ENCODE measurements at regions not wholly inside any gene's neighbourhood (a gene's known extent, or its start where the extent isn't known, plus 50 kb on each side); places are given as distances from the start of the nearest gene placed in this dataset.

- TF ChIP-seq, protein P1, sequence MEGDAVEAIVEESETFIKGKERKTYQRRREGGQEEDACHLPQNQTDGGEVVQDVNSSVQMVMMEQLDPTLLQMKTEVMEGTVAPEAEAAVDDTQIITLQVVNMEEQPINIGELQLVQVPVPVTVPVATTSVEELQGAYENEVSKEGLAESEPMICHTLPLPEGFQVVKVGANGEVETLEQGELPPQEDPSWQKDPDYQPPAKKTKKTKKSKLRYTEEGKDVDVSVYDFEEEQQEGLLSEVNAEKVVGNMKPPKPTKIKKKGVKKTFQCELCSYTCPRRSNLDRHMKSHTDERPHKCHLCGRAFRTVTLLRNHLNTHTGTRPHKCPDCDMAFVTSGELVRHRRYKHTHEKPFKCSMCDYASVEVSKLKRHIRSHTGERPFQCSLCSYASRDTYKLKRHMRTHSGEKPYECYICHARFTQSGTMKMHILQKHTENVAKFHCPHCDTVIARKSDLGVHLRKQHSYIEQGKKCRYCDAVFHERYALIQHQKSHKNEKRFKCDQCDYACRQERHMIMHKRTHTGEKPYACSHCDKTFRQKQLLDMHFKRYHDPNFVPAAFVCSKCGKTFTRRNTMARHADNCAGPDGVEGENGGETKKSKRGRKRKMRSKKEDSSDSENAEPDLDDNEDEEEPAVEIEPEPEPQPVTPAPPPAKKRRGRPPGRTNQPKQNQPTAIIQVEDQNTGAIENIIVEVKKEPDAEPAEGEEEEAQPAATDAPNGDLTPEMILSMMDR (IDR thresholded peaks at IDR 0.05 in 8 of 11, conservative IDR thresholded peaks at IDR 0.05 in 3 of 11): no peak
- no peak for TF ChIP-seq POLR2A (IDR thresholded peaks at IDR 0.05)
Measured at GRCh38 chrY:21177306-21177800, 333.8 kb upstream of the RBMY1B start.
